ENCODE measurements at regions not wholly inside any gene's neighbourhood (a gene's known extent, or its start where the extent isn't known, plus 50 kb on each side); places are given as distances from the start of the nearest gene placed in this dataset.

DNA sequence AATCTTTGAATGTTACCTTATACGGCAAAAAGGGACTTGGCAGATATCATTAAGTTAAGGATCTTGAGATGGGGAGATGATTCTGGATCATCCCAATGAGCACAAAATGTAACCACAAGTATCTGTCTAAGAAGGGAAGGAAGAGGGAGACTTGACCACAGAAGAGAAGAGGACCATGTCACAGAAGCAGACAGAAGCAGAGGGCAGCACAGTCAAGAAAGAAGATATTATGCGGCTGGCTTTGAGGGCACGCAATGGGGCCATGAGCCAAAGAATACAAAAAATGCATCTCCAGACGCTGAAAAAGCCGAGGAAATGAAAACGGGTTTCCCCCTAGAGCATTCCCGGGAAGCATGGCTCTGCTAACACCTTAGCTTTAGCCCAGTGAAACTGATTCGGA, 225.3 kb downstream of the NR2F1-AS1 start:
- Histone ChIP-seq H3K36me3 (ENCODE audit: insufficient read depth, low read length) (no peaks in the 10 kb centered on the region), H4K20me1 (ENCODE audit: insufficient read depth, low read length) (no peaks in the 10 kb centered on the region), H3K4me1 (ENCODE audit: insufficient read depth, low read length, poor library complexity, severe bottlenecking) (no peaks in the 10 kb centered on the region), H3K4me2 (ENCODE audit: low read length) (no peak overlapping the region), H3K27ac (ENCODE audit: low read depth, low read length, poor library complexity, severe bottlenecking) (no peak overlapping the region), H2AFZ (ENCODE audit: low read length) (no peak overlapping the region), H3K79me2 (ENCODE audit: insufficient read depth, low read depth, low read length) (no peaks in the 10 kb centered on the region), H3K9me2 (ENCODE audit: insufficient read depth, low read length) (no peaks in the 10 kb centered on the region), H3K9me3 (ENCODE audit: low read length) (no peaks in the 10 kb centered on the region), H3K4me3 (ENCODE audit: low read depth, low read length, poor library complexity, severe bottlenecking) (no peak overlapping the region)
- TF ChIP-seq, protein P1, sequence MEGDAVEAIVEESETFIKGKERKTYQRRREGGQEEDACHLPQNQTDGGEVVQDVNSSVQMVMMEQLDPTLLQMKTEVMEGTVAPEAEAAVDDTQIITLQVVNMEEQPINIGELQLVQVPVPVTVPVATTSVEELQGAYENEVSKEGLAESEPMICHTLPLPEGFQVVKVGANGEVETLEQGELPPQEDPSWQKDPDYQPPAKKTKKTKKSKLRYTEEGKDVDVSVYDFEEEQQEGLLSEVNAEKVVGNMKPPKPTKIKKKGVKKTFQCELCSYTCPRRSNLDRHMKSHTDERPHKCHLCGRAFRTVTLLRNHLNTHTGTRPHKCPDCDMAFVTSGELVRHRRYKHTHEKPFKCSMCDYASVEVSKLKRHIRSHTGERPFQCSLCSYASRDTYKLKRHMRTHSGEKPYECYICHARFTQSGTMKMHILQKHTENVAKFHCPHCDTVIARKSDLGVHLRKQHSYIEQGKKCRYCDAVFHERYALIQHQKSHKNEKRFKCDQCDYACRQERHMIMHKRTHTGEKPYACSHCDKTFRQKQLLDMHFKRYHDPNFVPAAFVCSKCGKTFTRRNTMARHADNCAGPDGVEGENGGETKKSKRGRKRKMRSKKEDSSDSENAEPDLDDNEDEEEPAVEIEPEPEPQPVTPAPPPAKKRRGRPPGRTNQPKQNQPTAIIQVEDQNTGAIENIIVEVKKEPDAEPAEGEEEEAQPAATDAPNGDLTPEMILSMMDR (conservative IDR thresholded peaks at IDR 0.05; ENCODE audit: low read length): no peak
- no peak for TF ChIP-seq EZH2phosphoT487 (IDR thresholded peaks at IDR 0.05; ENCODE audit: borderline replicate concordance, low read depth, low read length)
- BruUV-seq (replicated peaks): no TSS peak
- CTCF ChIA-PET (ENCODE audit: unreplicated experiment): no interaction called here
- intact Hi-C loops (cut with micrococcal nuclease; ENCODE audit: unreplicated experiment): no loop called here
- POLR2A ChIA-PET: interaction anchor here (1.1 kb wide), 1 partner anchor 10 kb away, joined by 3 read pairs; no protein-coding TSS in a partner anchor
- no peak for DNase-seq (ENCODE audit: low spot score)

DNA sequence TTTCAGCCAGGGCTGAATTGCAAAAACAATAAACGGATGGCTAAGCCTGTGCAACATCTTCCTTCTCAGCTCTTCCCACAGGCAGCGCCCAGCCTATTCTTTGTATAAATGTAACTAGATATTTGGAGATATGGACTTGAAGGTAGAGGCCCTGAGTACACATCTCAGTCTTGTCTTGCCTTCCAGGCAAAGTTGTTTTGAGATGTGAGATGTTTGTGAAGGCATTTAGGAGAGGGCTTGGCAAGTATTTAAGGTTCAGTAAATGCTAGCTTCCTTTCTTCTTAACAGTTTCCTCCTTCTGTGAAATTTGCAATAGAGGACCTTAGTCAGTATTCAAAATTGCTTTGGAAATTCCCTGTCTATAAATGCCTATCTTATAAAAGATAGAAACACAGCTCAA, 228.8 kb downstream of the NR2F1-AS1 start:
- no peak overlapping the region for H3K4me2 ChIP-seq (ENCODE audit: low read length)
- H3K4me3 ChIP-seq (ENCODE audit: low read depth, low read length, poor library complexity, severe bottlenecking): no peak overlapping the region
- H4K20me1 ChIP-seq (ENCODE audit: insufficient read depth, low read length): no peaks in the 10 kb centered on the region
- DNase-seq (ENCODE audit: low spot score): no peak
- no peaks in the 10 kb centered on the region for H3K79me2 ChIP-seq (ENCODE audit: insufficient read depth, low read depth, low read length)
- TF ChIP-seq, protein P1 (conservative IDR thresholded peaks at IDR 0.05; ENCODE audit: low read length): no peak
- TF ChIP-seq EZH2phosphoT487 (IDR thresholded peaks at IDR 0.05; ENCODE audit: borderline replicate concordance, low read depth, low read length): no peak
- no peak overlapping the region for H2AFZ ChIP-seq (ENCODE audit: low read length)
- no peaks in the 10 kb centered on the region for H3K36me3 ChIP-seq (ENCODE audit: insufficient read depth, low read length)
- intact Hi-C loops (cut with micrococcal nuclease; ENCODE audit: unreplicated experiment): no loop called here
- H3K27ac ChIP-seq (ENCODE audit: low read depth, low read length, poor library complexity, severe bottlenecking): no peak overlapping the region
- POLR2A ChIA-PET: interaction anchor here (0.7 kb wide), 1 partner anchor 20 kb away, joined by 5 read pairs; no protein-coding TSS in a partner anchor
- no TSS peak for BruUV-seq (replicated peaks)
- no peaks in the 10 kb centered on the region for H3K9me3 ChIP-seq (ENCODE audit: low read length)
- H3K9me2 ChIP-seq (ENCODE audit: insufficient read depth, low read length): no peaks in the 10 kb centered on the region
- CTCF ChIA-PET (ENCODE audit: unreplicated experiment): no interaction called here
- no peaks in the 10 kb centered on the region for H3K4me1 ChIP-seq (ENCODE audit: insufficient read depth, low read length, poor library complexity, severe bottlenecking)

DNA sequence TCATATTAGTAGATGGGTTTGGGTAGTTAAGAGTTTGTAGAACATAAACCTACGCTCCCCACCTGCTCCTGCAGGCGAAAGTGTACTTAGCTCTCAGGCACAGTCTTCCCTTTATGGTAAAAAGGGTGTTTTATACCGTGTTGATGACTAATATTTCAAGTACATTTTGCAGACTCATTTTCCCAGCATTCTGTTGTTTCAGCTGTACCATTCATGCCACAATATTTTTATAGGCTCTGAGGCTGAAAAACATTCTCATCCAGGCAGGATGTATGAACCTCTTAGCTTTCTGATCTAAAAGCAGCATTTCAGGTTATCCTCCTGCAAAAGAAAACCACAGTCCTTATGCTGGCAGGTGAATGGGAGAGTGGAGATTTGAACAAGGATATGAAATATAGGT, 231.4 kb downstream of the NR2F1-AS1 start:
- Histone ChIP-seq H3K4me1 (ENCODE audit: insufficient read depth, low read length, poor library complexity, severe bottlenecking) (no peaks in the 10 kb centered on the region), H3K9me2 (ENCODE audit: insufficient read depth, low read length) (no peaks in the 10 kb centered on the region), H2AFZ (ENCODE audit: low read length) (no peak overlapping the region), H3K36me3 (ENCODE audit: insufficient read depth, low read length) (no peaks in the 10 kb centered on the region), H3K4me3 (ENCODE audit: low read depth, low read length, poor library complexity, severe bottlenecking) (no peak overlapping the region), H3K4me2 (ENCODE audit: low read length) (no peak overlapping the region), H4K20me1 (ENCODE audit: insufficient read depth, low read length) (no peaks in the 10 kb centered on the region), H3K9me3 (ENCODE audit: low read length) (no peaks in the 10 kb centered on the region), H3K79me2 (ENCODE audit: insufficient read depth, low read depth, low read length) (no peaks in the 10 kb centered on the region), H3K27ac (ENCODE audit: low read depth, low read length, poor library complexity, severe bottlenecking) (no peak overlapping the region)
- no peak for DNase-seq (ENCODE audit: low spot score)
- no TSS peak for BruUV-seq (replicated peaks)
- TF ChIP-seq, protein P1 (conservative IDR thresholded peaks at IDR 0.05; ENCODE audit: low read length): no peak
- no peak for TF ChIP-seq EZH2phosphoT487 (IDR thresholded peaks at IDR 0.05; ENCODE audit: borderline replicate concordance, low read depth, low read length)
- intact Hi-C loops (cut with micrococcal nuclease; ENCODE audit: unreplicated experiment): no loop called here
- ChIA-PET POLR2A (no interaction called here), CTCF (ENCODE audit: unreplicated experiment) (no interaction called here)

Measured in OCI-LY7 (cell line).